ENCODE measurements at regions not wholly inside any gene's neighbourhood (a gene's known extent, or its start where the extent isn't known, plus 50 kb on each side); places are given as distances from the start of the nearest gene placed in this dataset.

- no peak overlapping the region for H3K4me3 ChIP-seq (ENCODE audit: insufficient read depth, low read depth, low read length)
- H2BK20ac ChIP-seq (ENCODE audit: low read depth, low read length), result no peak overlapping the region
- intact Hi-C loops (cut with micrococcal nuclease) (no loop called here), dilution Hi-C loops (cut with HindIII; ENCODE audit: low sequenced_read_pairs, unreplicated experiment) (no loop called here), in situ Hi-C loops (cut with MboI; ENCODE audit: low sequenced_read_pairs) (no loop called here)
- 40% methylated on average over 1 of the region's 7 CpGs; no CpG with 5 or more reads in 1 of the 2 experiments for WGBS, 2 experiments (ENCODE audit: extremely low coverage in 2 of 2, insufficient read length in 1 of 2)
- H4K8ac ChIP-seq (ENCODE audit: low read depth in 2 of 2, low read length in 2 of 2), result no peak overlapping the region
- H3K4me2 ChIP-seq (ENCODE audit: low read depth, low read length), result no peak overlapping the region
- no peak overlapping the region for H4K5ac ChIP-seq (ENCODE audit: low read depth, low read length)
- ChIA-PET POLR2A (ENCODE audit: unreplicated experiment) (no interaction called here), CTCF (no interaction called here)
- no peak overlapping the region for H2BK15ac ChIP-seq (ENCODE audit: low read depth, low read length)
- H3K36me3 ChIP-seq (ENCODE audit: control insufficient read depth, insufficient read depth, low read length), result no peaks in the 10 kb centered on the region
- no peak for TF ChIP-seq ELK1 (IDR thresholded peaks at IDR 0.05; ENCODE audit: borderline replicate concordance, low read depth, low read length)
- no peak for TF ChIP-seq MXI1 (IDR thresholded peaks at IDR 0.05; ENCODE audit: borderline replicate concordance, low read depth, low read length)
- no peak for TF ChIP-seq BHLHE40 (IDR thresholded peaks at IDR 0.05; ENCODE audit: low read depth, low read length)
- no peak for TF ChIP-seq CTCF (conservative IDR thresholded peaks at IDR 0.05; ENCODE audit: low read depth, low read length)
- TF ChIP-seq, protein P1, sequence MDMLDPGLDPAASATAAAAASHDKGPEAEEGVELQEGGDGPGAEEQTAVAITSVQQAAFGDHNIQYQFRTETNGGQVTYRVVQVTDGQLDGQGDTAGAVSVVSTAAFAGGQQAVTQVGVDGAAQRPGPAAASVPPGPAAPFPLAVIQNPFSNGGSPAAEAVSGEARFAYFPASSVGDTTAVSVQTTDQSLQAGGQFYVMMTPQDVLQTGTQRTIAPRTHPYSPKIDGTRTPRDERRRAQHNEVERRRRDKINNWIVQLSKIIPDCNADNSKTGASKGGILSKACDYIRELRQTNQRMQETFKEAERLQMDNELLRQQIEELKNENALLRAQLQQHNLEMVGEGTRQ (IDR thresholded peaks at IDR 0.05; ENCODE audit: low read depth, low read length), result peak; percentile 70
- no peak for TF ChIP-seq MAFK (IDR thresholded peaks at IDR 0.05; ENCODE audit: low read depth, low read length)
- BruUV-seq (replicated peaks), result no TSS peak
- H2AK5ac ChIP-seq (ENCODE audit: low read depth, low read length), result no peak overlapping the region
- no peaks in the 10 kb centered on the region for H3K27me3 ChIP-seq (ENCODE audit: control insufficient read depth, insufficient read depth, low read length)
- no peaks in the 10 kb centered on the region for H3K4me1 ChIP-seq (ENCODE audit: control insufficient read depth, insufficient read depth, low read length)
- no peak overlapping the region for H4K91ac ChIP-seq (ENCODE audit: insufficient read depth, low read depth, low read length)
- no peak overlapping the region for H3K14ac ChIP-seq (replicated peaks; ENCODE audit: low read depth, low read length)
- H3K4ac ChIP-seq (ENCODE audit: low read depth, low read length), result no peak overlapping the region
- H3K23ac ChIP-seq (ENCODE audit: low read depth, low read length), result no peak overlapping the region
- no peak overlapping the region for H2AK9ac ChIP-seq (replicated peaks; ENCODE audit: low read depth, low read length, poor library complexity)
- no peak overlapping the region for H2AFZ ChIP-seq (replicated peaks; ENCODE audit: low read length, poor library complexity)
- no peak overlapping the region for H2BK5ac ChIP-seq (ENCODE audit: low read depth, low read length, poor library complexity, severe bottlenecking)
- no peak overlapping the region for H3K56ac ChIP-seq (ENCODE audit: extremely low read depth, insufficient read depth, low read length)
- H3K79me1 ChIP-seq (ENCODE audit: low read depth in 1 of 2, low read length in 2 of 2), result no peaks in the 10 kb centered on the region
- H3K27ac ChIP-seq (ENCODE audit: insufficient read depth, low read length), result no peak overlapping the region
- no peaks in the 10 kb centered on the region for H3K9me3 ChIP-seq (ENCODE audit: control insufficient read depth, insufficient read depth, low read length)
- H4K20me1 ChIP-seq (ENCODE audit: insufficient read depth, low read length), result no peaks in the 10 kb centered on the region
- H3K9ac ChIP-seq (ENCODE audit: low read depth, low read length), result no peak overlapping the region
- H3K18ac ChIP-seq (ENCODE audit: low read depth, low read length), result no peak overlapping the region
- H3K9me1 ChIP-seq (ENCODE audit: insufficient read depth, low read length), result no peaks in the 10 kb centered on the region
- no peak overlapping the region for H2BK120ac ChIP-seq (ENCODE audit: low read depth, low read length)
- ATAC-seq (ENCODE audit: low read depth) (no peak), DNase-seq (peak; percentile 30)
These were observed 207.5 kb downstream of the IL20RB start for GRCh38 chr3:137165117-137165806.
